ENCODE measurements at regions not wholly inside any gene's neighbourhood (a gene's known extent, or its start where the extent isn't known, plus 50 kb on each side); places are given as distances from the start of the nearest gene placed in this dataset.

- no peak overlapping the region for H3K14ac ChIP-seq (ENCODE audit: insufficient read length)
- 62% methylated on average over 5 of the region's 5 CpGs; no CpG with 5 or more reads in 1 of the 2 experiments for WGBS, 2 experiments (ENCODE audit: extremely low coverage in 1 of 2, insufficient coverage in 1 of 2, insufficient read length in 1 of 2, insufficient replicate concordance in 2 of 2, low coverage in 1 of 2, low lambda C conversion rate in 2 of 2, missing lambda C conversion rate in 1 of 2)
- no peaks in the 10 kb centered on the region for H3K79me1 ChIP-seq (ENCODE audit: low read depth, low read length)
- POLR2A ChIA-PET (ENCODE audit: partially characterized antibody): interaction anchor here (2.1 kb wide), 1 partner anchor 15 kb away, joined by 7 read pairs; no protein-coding TSS in a partner anchor
- H3K4me2 ChIP-seq (ENCODE audit: insufficient read depth in 1 of 2, low read depth in 2 of 2, low read length in 2 of 2): peak overlapping the region in 1 of 2 experiments; percentile 61; a peak in 2 of 4 replicates
- CTCF ChIA-PET (ENCODE audit: partially characterized antibody): interaction anchor here (0.6 to 1.2 kb wide), 5 partner anchors 15 to 294 kb away, joined by 3 to 4 read pairs (median 3); no protein-coding TSS in a partner anchor
- H4K20me1 ChIP-seq (replicated peaks in 1 of 2; ENCODE audit: control insufficient read depth in 1 of 2, insufficient read depth in 2 of 2, low read length in 2 of 2): no peaks in the 10 kb centered on the region
- no peak overlapping the region for H2BK20ac ChIP-seq (ENCODE audit: low read length)
- H3K4ac ChIP-seq (replicated peaks; ENCODE audit: insufficient read length, low read depth, low read length): peak overlapping the region; percentile 63
- H3K4me3 ChIP-seq (ENCODE audit: extremely low read depth in 1 of 4, insufficient read depth in 2 of 4, low read depth in 3 of 4, low read length in 4 of 4): no peak overlapping the region
- H3K9ac ChIP-seq (replicated peaks in 1 of 4; ENCODE audit: extremely low read depth in 1 of 4, low read depth in 3 of 4, low read length in 3 of 4): no peak overlapping the region
- no peak overlapping the region for H2AK5ac ChIP-seq (ENCODE audit: low read depth, low read length)
- H2BK5ac ChIP-seq (ENCODE audit: low read depth, low read length): peak overlapping the region; percentile 54; the same call in 1 of the 2 replicates
- FAIRE-seq: no peak
- no peak overlapping the region for H3K23ac ChIP-seq (ENCODE audit: insufficient read length)
- no peaks in the 10 kb centered on the region for H3K9me3 ChIP-seq (ENCODE audit: insufficient read depth in 2 of 2, low read depth in 1 of 2, low read length in 1 of 2)
- no peaks in the 10 kb centered on the region for H3K27me3 ChIP-seq (replicated peaks in 1 of 4; ENCODE audit: control insufficient read depth in 3 of 4, extremely low read depth in 1 of 4, insufficient read depth in 3 of 4, low read length in 3 of 4)
- no peak overlapping the region for H3K56ac ChIP-seq (replicated peaks; ENCODE audit: insufficient read length, low read depth, low read length)
- no peak overlapping the region for H4K8ac ChIP-seq (ENCODE audit: extremely low read depth, insufficient read depth, low read length)
- H3K36me3 ChIP-seq (ENCODE audit: control insufficient read depth in 2 of 4, insufficient read depth in 4 of 4, low read length in 3 of 4): no peaks in the 10 kb centered on the region
- H2BK12ac ChIP-seq (ENCODE audit: low read depth, low read length): peak overlapping the region; percentile 45; the same call in 1 of the 2 replicates
- H2BK120ac ChIP-seq (replicated peaks; ENCODE audit: low read depth, low read length): peak overlapping the region; percentile 58
- H3K79me2 ChIP-seq (ENCODE audit: control insufficient read depth in 1 of 2, insufficient read depth in 2 of 2, low read length in 2 of 2): no peaks in the 10 kb centered on the region
- H3K4me1 ChIP-seq (replicated peaks in 1 of 4; ENCODE audit: control insufficient read depth in 3 of 4, insufficient read depth in 4 of 4, low read length in 3 of 4): peaks cover 2 to 25% (median 14%) of the 10 kb centered on the region in 4 experiments; a peak in 4 of 7 replicates
- peak overlapping the region; percentile 38 for H4K5ac ChIP-seq (ENCODE audit: insufficient read length, low read depth, low read length)
- H2BK15ac ChIP-seq (ENCODE audit: low read length): no peak overlapping the region
- H4K91ac ChIP-seq (replicated peaks; ENCODE audit: insufficient read length, low read length): peak overlapping the region; percentile 87
- no peak overlapping the region for H3K27ac ChIP-seq (ENCODE audit: low read depth, low read length)
- no peak overlapping the region for H2AFZ ChIP-seq (ENCODE audit: low read length)
- DNase-seq (ENCODE audit: low read depth in 1 of 2, low spot score in 2 of 2): no peak
- no peak overlapping the region for H3K18ac ChIP-seq (ENCODE audit: extremely low read depth, low read length)
- peaks cover 2% of the 10 kb centered on the region; the same call in 1 of the 2 replicates for H3K23me2 ChIP-seq (ENCODE audit: low read depth, low read length)
- TF ChIP-seq CTCF (IDR thresholded peaks at IDR 0.05; ENCODE audit: control extremely low read depth in 1 of 3, insufficient read depth in 1 of 3, low read depth in 1 of 3, low read length in 3 of 3): no peak
- TF ChIP-seq POLR2A (IDR thresholded peaks at IDR 0.05; ENCODE audit: control extremely low read depth in 1 of 2, low read depth in 2 of 2, low read length in 2 of 2): no peak
- TF ChIP-seq EGR1 (IDR thresholded peaks at IDR 0.05; ENCODE audit: borderline replicate concordance, low read depth, low read length): no peak
- TF ChIP-seq POLR2AphosphoS5 (IDR thresholded peaks at IDR 0.05; ENCODE audit: low read depth, low read length): no peak
- TF ChIP-seq SUZ12 (IDR thresholded peaks at IDR 0.05; ENCODE audit: low read length): no peak
- TF ChIP-seq, protein P1, sequence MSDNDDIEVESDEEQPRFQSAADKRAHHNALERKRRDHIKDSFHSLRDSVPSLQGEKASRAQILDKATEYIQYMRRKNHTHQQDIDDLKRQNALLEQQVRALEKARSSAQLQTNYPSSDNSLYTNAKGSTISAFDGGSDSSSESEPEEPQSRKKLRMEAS (IDR thresholded peaks at IDR 0.05): no peak
- TF ChIP-seq BCL11A (IDR thresholded peaks at IDR 0.05; ENCODE audit: low read depth in 2 of 2, low read length in 2 of 2): no peak
- TF ChIP-seq TAF1 (IDR thresholded peaks at IDR 0.05; ENCODE audit: low read depth, low read length): no peak
- TF ChIP-seq SIN3A (conservative IDR thresholded peaks at IDR 0.05 in 1 of 2, IDR thresholded peaks at IDR 0.05 in 1 of 2; ENCODE audit: low read depth in 1 of 2, low read length in 2 of 2): no peak
- TF ChIP-seq MAFK (IDR thresholded peaks at IDR 0.05; ENCODE audit: low read depth, low read length): no peak
- no peak for TF ChIP-seq KDM1A (IDR thresholded peaks at IDR 0.05; ENCODE audit: borderline replicate concordance, low read length)
- TF ChIP-seq NANOG (IDR thresholded peaks at IDR 0.05; ENCODE audit: insufficient read depth, low read depth, low read length, poor library complexity, severe bottlenecking): no peak
These were observed 234.2 kb upstream of the FGGY start for GRCh38 chr1:59062743-59063142.

Data from H1 (cell line).